ENCODE measurements at regions not wholly inside any gene's neighbourhood (a gene's known extent, or its start where the extent isn't known, plus 50 kb on each side); places are given as distances from the start of the nearest gene placed in this dataset.

DNA sequence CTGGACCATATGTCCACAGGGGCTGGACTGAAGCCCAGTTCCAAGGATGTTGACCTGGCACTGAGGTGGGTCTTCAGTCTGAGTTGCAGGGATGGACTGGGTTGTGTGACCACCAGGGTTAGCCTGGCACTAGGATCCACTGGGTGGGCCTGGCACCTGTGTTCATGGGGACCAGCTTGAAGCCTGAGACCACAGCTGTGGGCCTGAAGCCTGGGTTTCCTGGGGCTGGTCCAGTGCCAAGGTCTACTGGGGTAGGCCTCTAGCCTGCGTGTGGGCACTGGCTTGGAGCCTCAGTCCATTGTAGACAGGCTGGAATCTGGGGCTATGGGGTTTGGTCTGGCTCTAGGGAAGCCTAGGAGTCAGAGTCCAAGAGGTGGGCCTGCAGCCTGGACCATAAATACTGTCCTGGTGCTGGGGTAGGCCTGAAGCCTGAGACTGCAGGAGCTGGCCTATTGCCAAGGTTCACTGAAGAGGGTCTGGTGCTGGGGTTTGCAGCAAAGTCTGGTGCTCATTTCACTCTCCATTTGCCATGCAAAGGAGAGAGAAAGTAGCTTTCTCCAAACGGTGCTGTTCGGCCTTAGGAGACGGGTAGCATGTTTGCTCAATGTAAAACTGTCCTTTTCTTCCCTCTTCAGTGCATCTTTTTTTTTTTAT lies 51.2 kb upstream of the TBC1D5 start:
- no peak for DNase-seq

All from suppressor macrophage (primary cell).